ENCODE measurements at regions not wholly inside any gene's neighbourhood (a gene's known extent, or its start where the extent isn't known, plus 50 kb on each side); places are given as distances from the start of the nearest gene placed in this dataset.
"Not testable (repeated sequence)": the region's sequence is repeated elsewhere in the genome, so short reads cannot be mapped to it uniquely, and the experiment has no call there.

GRCh38 chr12:41661141-41661765, 473.1 kb downstream of the PDZRN4 start:
- no peak for DNase-seq
- Mint-ChIP-seq H3K4me3 (no peak overlapping the region), H3K36me3 (ENCODE audit: low read depth) (no peaks in the 10 kb centered on the region), H3K4me1 (no peaks in the 10 kb centered on the region), H3K27ac (no peak overlapping the region), H3K27me3 (no peaks in the 10 kb centered on the region), H3K9me3 (no peaks in the 10 kb centered on the region)
- intact Hi-C loops (cut with micrococcal nuclease): no loop called here

DNA sequence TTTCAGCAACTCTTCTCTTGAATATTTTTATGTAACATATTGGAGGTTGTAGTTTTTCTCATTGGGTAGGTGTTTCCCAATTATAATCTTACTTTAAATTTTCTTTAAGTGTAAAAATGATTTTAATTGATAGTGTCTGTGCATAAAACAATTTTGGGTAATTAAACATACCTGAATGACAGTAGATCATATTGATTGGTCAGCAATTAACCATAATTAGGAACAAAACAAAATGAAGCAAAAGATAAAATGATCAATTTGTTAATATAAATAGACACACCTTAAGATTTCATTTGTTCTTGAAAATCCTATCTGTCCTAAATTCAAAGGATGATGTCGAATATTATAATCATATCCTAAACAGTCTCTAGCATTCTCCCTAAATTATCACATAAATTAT, 468.3 kb downstream of the PDZRN4 start:
- H3K4me3 Mint-ChIP-seq: no peak overlapping the region
- no peaks in the 10 kb centered on the region for H3K27me3 Mint-ChIP-seq
- H3K36me3 Mint-ChIP-seq (ENCODE audit: low read depth): no peaks in the 10 kb centered on the region
- DNase-seq: no peak
- intact Hi-C loops (cut with micrococcal nuclease): no loop called here
- H3K9me3 Mint-ChIP-seq: no peaks in the 10 kb centered on the region
- H3K4me1 Mint-ChIP-seq: no peaks in the 10 kb centered on the region
- H3K27ac Mint-ChIP-seq: no peak overlapping the region

GRCh38 chr12:41653386-41654326, 465.5 kb downstream of the PDZRN4 start:
- DNase-seq: no peak
- no peak overlapping the region for H3K27ac Mint-ChIP-seq
- no peaks in the 10 kb centered on the region for H3K4me1 Mint-ChIP-seq
- no peak overlapping the region for H3K4me3 Mint-ChIP-seq
- intact Hi-C loops (cut with micrococcal nuclease): no loop called here
- H3K9me3 Mint-ChIP-seq: no peaks in the 10 kb centered on the region
- no peaks in the 10 kb centered on the region for H3K27me3 Mint-ChIP-seq
- no peaks in the 10 kb centered on the region for H3K36me3 Mint-ChIP-seq (ENCODE audit: low read depth)

- intact Hi-C loops (cut with micrococcal nuclease): no loop called here
- H3K9me3 Mint-ChIP-seq: no peaks in the 10 kb centered on the region
- no peaks in the 10 kb centered on the region for H3K36me3 Mint-ChIP-seq (ENCODE audit: low read depth)
- H3K27me3 Mint-ChIP-seq: no peaks in the 10 kb centered on the region
- DNase-seq: no peak
- H3K27ac Mint-ChIP-seq: no peak overlapping the region
- H3K4me3 Mint-ChIP-seq: no peak overlapping the region
- H3K4me1 Mint-ChIP-seq: no peaks in the 10 kb centered on the region
Observed at GRCh38 chr12:41652981-41653380, 464.9 kb downstream of the PDZRN4 start.

DNA sequence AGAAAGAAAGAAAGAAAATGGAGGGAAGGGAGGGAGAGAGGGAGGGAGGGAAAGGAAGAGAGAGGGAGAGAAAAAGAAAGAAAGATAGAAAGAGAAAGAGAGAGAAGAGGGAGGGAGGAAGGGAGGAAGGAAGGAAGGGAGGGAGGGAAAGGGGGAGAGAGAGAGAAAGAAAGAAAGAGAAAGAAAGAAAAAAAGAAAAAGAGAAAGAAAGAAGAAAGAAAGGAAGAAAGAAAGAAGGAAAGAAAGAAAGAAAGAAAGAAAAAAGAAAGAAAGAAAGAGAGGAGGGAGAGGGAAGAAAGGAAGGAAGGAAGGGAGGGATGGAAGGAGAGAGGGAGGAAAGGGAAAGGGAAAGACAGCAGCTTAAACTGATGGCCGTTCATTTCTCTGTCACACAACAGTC, 457.5 kb downstream of the PDZRN4 start:
- intact Hi-C loops (cut with micrococcal nuclease): no loop called here
- Mint-ChIP-seq H3K4me1 (no peaks in the 10 kb centered on the region), H3K9me3 (no peaks in the 10 kb centered on the region), H3K27ac (no peak overlapping the region), H3K27me3 (no peaks in the 10 kb centered on the region), H3K4me3 (no peak overlapping the region), H3K36me3 (ENCODE audit: low read depth) (no peaks in the 10 kb centered on the region)
- DNase-seq: no peak

DNA sequence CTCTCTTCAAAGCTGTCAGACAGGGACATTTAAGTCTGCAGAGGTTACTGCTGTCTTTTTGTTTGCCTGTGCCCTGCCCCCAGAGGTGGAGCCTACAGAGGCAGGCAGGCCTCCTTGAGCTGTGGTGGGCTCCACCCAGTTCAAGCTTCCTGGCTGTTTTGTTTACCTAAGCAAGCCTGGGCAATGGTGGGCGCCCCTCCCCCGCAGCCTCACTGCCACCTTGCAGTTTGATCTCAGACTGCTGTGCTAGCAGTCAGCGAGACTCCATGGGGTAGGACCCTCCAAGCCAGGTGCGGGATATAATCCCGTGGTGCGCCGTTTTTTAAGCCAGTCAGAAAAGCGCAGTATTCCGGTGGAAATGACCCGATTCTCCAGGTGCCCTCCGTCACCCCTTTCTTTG, 454.7 kb downstream of the PDZRN4 start:
- intact Hi-C loops (cut with micrococcal nuclease); H3K36me3 Mint-ChIP-seq (ENCODE audit: low read depth); H3K27me3 Mint-ChIP-seq; H3K9me3 Mint-ChIP-seq; H3K27ac Mint-ChIP-seq; H3K4me3 Mint-ChIP-seq; H3K4me1 Mint-ChIP-seq; DNase-seq: not testable (repeated sequence)

GRCh38 chr12:41636653-41637052, 448.5 kb downstream of the PDZRN4 start:
- no peaks in the 10 kb centered on the region for H3K9me3 Mint-ChIP-seq

GRCh38 chr12:41635626-41636364, 447.7 kb downstream of the PDZRN4 start:
- no peak for DNase-seq
- Mint-ChIP-seq H3K4me1 (no peaks in the 10 kb centered on the region), H3K4me3 (no peak overlapping the region), H3K27me3 (no peaks in the 10 kb centered on the region), H3K9me3 (no peaks in the 10 kb centered on the region), H3K27ac (no peak overlapping the region), H3K36me3 (ENCODE audit: low read depth) (no peaks in the 10 kb centered on the region)
- intact Hi-C loops (cut with micrococcal nuclease): no loop called here

More at GRCh38 chr12:41636653-41637052, 448.5 kb downstream of the PDZRN4 start:
- H3K27ac Mint-ChIP-seq: no peak overlapping the region
- H3K4me3 Mint-ChIP-seq: no peak overlapping the region
- H3K27me3 Mint-ChIP-seq: no peaks in the 10 kb centered on the region
- DNase-seq: no peak
- intact Hi-C loops (cut with micrococcal nuclease): no loop called here
- no peaks in the 10 kb centered on the region for H3K36me3 Mint-ChIP-seq (ENCODE audit: low read depth)
- H3K4me1 Mint-ChIP-seq: no peaks in the 10 kb centered on the region

DNA sequence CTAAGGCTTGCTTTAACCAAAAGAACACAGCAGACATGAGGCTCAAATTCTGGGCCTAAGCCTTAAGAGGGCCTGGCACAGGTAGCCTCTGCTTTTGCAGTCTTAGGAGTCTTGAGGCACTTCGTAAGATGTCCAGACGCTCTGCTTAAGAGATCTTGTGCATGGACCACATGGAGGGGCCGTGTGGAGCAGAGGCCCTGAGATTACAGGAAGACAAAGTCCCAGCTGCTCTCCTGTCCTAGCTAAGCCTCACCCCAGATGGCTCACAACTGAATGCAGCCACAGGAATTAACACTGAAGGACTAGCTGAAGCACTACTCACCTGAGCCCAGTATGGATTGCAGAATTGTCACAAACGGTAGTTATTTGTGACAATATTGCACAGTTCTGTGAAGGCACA, 446.0 kb downstream of the PDZRN4 start:
- no peak for DNase-seq
- no peaks in the 10 kb centered on the region for H3K4me1 Mint-ChIP-seq
- H3K27me3 Mint-ChIP-seq: no peaks in the 10 kb centered on the region
- intact Hi-C loops (cut with micrococcal nuclease): no loop called here
- no peak overlapping the region for H3K27ac Mint-ChIP-seq
- H3K4me3 Mint-ChIP-seq: no peak overlapping the region
- no peaks in the 10 kb centered on the region for H3K36me3 Mint-ChIP-seq (ENCODE audit: low read depth)
- H3K9me3 Mint-ChIP-seq: no peaks in the 10 kb centered on the region

- no peaks in the 10 kb centered on the region for H3K36me3 Mint-ChIP-seq (ENCODE audit: low read depth)
- no peak overlapping the region for H3K4me3 Mint-ChIP-seq
- DNase-seq: no peak
- no peaks in the 10 kb centered on the region for H3K27me3 Mint-ChIP-seq
- no peaks in the 10 kb centered on the region for H3K9me3 Mint-ChIP-seq
- intact Hi-C loops (cut with micrococcal nuclease): no loop called here
- no peaks in the 10 kb centered on the region for H3K4me1 Mint-ChIP-seq
- no peak overlapping the region for H3K27ac Mint-ChIP-seq
Observed at GRCh38 chr12:41629611-41630010, 441.5 kb downstream of the PDZRN4 start.

DNA sequence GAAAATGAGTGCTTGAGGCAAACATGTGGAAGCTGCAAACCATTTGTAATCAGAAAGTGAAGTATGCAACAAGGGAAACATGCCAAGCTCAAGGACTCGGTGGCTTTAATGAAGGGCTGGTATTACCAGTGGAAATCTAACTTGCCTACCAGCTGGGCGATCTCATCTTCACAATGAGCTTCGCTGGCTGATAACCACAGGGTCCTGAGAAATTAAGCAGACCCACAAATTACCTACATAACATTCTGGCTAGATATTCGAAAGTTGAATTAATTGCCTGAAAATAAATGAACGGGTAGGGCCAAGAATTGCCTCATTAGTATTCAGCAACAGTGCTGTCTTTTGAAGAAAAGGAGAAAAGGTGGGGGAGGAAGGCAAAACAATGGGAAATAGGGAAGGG, 439.4 kb downstream of the PDZRN4 start:
- H3K4me1 Mint-ChIP-seq: no peaks in the 10 kb centered on the region
- H3K27ac Mint-ChIP-seq: no peak overlapping the region
- H3K27me3 Mint-ChIP-seq: no peaks in the 10 kb centered on the region
- H3K9me3 Mint-ChIP-seq: no peaks in the 10 kb centered on the region
- DNase-seq: no peak
- no peak overlapping the region for H3K4me3 Mint-ChIP-seq
- no peaks in the 10 kb centered on the region for H3K36me3 Mint-ChIP-seq (ENCODE audit: low read depth)
- intact Hi-C loops (cut with micrococcal nuclease): no loop called here

GRCh38 chr12:41624571-41624970, 436.5 kb downstream of the PDZRN4 start:
- no peaks in the 10 kb centered on the region for H3K27me3 Mint-ChIP-seq
- no peak for DNase-seq
- H3K27ac Mint-ChIP-seq: no peak overlapping the region
- H3K4me1 Mint-ChIP-seq: no peaks in the 10 kb centered on the region
- intact Hi-C loops (cut with micrococcal nuclease): no loop called here
- H3K9me3 Mint-ChIP-seq: no peaks in the 10 kb centered on the region
- H3K4me3 Mint-ChIP-seq: no peak overlapping the region
- no peaks in the 10 kb centered on the region for H3K36me3 Mint-ChIP-seq (ENCODE audit: low read depth)

Measured in activated CD4-positive, alpha-beta T cell treated with anti-CD3 and anti-CD28 coated beads, Interleukin-2, amount 10 ng/mL, durations not matched to agents 24 days and 14 days (primary cell).